GM12872 (cell line): ENCODE measurements at regions not wholly inside any gene's neighbourhood (a gene's known extent, or its start where the extent isn't known, plus 50 kb on each side); places are given as distances from the start of the nearest gene placed in this dataset.

ENCODE experiments used
- TF ChIP-seq, protein P1 (sequence below): IDR thresholded peaks from 3 replicates; pipeline ENCODE4 v1.5.1; 2011; ENCODE audit warnings: low read depth, mild to moderate bottlenecking, low read length, moderate library complexity; ENCODE audit not compliant: insufficient read depth

DNA sequence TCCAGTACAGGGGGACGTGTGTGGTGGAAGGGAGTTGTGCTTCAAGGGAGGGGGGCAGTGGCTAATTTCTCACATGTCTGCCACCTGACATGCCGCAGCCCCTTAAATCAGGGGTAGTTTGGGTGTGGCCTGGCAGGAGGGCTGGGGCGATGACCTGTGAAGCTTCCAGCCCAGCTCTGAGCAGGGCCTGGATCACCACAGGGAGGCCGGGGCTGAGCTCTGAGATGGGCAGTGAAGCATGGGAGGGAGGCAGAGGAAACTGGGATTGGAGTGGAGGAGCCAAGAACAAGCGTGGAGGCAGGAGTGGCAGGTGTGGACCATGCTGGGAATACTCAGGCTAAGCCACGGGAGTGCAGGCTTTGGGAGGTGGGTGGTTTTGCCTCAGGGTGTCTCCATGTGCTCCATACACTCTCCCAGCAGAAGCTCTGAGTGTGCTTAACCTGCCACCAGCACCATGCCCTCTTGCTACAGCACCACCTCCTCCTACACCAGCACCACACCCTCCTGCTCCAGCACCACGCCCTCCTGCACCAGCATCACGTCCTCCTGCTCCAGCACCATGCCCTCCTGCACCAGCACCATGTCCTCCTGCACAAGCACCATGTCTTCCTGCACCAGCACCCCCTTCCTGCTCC lies 99.3 kb upstream of the SHH start:
- TF ChIP-seq, protein P1, sequence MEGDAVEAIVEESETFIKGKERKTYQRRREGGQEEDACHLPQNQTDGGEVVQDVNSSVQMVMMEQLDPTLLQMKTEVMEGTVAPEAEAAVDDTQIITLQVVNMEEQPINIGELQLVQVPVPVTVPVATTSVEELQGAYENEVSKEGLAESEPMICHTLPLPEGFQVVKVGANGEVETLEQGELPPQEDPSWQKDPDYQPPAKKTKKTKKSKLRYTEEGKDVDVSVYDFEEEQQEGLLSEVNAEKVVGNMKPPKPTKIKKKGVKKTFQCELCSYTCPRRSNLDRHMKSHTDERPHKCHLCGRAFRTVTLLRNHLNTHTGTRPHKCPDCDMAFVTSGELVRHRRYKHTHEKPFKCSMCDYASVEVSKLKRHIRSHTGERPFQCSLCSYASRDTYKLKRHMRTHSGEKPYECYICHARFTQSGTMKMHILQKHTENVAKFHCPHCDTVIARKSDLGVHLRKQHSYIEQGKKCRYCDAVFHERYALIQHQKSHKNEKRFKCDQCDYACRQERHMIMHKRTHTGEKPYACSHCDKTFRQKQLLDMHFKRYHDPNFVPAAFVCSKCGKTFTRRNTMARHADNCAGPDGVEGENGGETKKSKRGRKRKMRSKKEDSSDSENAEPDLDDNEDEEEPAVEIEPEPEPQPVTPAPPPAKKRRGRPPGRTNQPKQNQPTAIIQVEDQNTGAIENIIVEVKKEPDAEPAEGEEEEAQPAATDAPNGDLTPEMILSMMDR: no peak

DNA sequence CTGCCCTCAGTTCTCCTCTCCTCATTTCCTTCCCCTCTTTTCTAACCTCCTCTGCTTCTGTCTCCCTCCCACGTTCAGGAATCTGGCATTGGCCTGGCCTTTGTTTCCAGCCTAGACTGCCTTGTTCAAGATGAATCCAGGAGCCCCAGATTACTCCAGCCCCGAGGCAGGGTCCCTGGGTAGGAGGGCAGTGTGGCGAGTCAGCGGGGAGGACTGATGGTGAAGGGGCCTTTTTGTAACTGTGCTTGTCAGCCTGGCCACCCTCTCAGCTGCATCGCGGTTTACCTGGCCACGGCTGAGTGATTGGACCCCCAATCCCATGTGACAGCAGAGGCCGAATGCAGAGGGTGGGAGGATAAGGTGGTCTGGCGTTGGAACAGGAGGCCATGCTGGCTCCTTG lies 96.1 kb upstream of the SHH start:
- TF ChIP-seq, protein P1: no peak

DNA sequence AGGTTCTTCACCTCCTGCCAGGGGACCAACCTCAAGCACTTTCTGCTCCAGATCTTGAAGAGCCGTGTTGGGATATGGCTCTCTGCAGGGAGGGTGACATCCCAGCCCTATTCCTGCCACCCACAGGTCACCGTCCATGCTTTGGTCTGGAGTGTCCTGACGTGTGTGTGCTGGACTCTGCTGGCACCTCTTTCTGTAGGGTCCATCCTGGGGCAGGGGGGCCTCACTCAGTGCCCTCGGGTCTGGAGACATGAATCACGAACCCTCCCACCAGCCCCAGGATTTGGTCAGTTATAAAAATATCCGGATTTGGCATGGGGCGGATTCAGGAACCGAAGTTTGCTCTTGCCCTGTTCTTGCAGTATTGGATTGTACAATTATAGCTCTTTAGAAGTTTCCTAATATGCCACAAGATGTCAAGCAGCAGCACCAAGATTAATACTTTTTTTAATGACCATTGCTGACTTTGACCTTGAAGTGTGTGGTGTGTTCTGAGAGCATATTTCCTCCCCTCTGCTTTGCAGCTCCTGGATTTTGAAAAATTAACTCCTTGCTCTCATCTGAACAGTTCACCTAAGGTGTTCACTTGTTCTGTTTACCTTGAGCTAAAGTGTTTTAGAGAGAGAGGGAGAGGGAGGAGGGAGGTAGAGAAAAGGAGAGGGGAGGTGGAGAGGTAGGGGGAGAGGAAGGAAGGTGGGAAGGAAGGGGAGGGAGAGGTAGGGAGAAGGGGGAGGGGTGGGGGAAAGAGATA lies 95.4 kb upstream of the SHH start:
- TF ChIP-seq, protein P1: no peak

DNA sequence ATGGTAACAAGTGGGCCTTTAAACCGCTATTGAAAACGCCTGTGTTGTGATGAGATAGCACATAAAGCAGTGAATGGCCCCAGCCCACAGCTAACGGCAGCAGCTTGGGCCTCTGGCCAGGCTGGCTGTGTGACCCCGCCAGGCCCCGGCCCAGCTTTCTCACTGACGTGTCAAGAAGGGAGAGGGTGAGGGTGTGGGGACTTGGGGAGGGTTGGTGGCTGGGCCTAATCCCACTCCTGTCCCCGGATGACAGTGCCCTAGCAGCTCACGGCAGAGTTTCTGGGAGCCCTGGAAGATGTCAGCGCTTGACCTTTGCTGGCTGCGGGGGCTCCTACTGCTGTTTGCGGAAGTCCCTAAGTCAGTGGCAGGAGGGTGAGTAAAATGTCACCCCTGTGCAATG lies 88.9 kb upstream of the SHH start:
- TF ChIP-seq, protein P1: no peak

DNA sequence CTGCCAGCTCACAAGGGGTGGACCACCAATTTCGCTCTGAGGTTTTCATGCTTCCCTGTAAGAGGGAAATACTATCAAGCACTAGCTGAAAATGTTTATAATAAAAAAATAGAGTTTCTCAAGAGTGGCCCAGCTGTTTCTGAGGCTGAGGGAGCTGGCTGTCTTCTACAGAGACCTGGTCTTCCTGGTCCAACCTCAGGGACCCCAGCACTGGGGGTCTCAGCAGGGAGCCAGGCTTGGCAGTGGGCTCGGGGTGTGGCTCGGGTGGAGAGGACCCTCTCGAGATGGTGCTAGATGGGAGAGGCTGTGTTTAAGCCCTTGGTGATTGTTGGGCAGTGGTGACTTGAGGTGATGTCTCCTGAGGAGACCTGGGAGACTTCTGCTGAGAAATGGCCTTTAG lies 87.3 kb upstream of the SHH start:
- TF ChIP-seq, protein P1: no peak

DNA sequence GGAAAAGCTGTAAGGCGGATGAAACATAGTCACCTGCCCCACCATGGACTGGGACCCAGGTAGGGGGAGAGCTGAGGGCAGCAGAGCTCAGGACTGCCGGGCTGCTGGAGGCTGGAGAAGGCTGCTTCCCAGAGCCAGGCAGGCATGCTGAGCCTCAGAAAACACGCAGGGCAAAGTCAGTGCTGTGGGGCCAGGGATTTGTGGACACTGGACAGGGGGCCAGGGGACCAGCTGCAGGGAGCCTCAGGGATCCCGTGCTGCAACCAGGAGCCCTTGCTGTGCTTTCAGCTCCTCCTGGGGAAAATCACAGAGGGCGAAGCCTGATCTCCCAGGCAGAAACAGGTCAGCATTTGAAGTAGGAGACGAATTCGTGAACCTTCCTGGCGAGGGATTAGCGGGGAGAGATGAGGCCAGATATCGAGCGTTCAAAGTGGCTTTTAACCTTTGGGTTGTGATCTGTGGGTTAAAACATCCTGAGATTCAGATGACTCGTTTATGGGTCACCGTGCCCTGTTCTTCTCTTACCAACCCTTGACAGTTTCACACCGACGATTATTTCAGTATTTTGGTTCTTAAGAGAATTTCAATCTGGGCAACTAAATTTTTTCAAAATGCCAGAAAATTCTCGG lies 85.6 kb upstream of the SHH start:
- TF ChIP-seq, protein P1: no peak

DNA sequence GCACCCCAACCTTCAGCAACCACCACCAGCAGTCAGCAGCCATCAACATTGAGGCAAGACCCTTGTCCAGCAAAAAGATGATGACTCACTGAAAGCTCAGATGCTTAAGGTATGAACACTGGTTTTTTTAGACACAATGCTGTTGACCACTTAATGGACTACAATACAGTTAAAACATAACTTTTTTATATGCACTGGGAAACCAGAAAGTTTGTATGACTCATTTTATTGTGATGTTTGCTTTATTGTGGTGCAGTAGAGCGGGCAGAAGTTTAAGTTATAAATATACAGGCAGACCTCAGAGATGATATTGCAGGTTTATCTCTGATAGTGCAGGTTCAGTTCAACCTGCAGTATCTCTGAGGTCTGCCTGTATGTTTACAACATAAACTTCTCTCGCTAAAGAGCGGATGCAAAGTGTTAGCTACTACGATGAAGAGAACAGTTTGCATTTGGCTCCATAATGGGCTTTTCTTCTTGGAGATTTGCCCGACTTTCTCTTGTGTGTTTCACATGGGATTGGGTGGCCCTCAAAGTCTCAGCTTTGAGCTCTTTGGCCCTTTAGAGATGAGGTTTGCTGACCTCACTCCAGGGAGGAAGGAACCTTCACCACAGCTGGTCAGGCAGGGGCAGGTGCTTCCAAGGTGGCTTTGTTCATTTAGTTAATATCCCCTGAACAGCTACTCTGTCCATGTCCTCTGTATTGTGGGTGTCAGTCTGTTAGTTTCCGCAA lies 84.4 kb upstream of the SHH start:
- TF ChIP-seq, protein P1: no peak
